NCI-H524 treated with DMSO at 0.1 percent for 48 hours (cell line): ENCODE measurements at regions not wholly inside any gene's neighbourhood (a gene's known extent, or its start where the extent isn't known, plus 50 kb on each side); places are given as distances from the start of the nearest gene placed in this dataset.
A peak's percentile ranks its signal among the peaks of the same experiment; 100 is the strongest.

Experiments
- DNase-seq: peaks from one replicate; lab custom pipeline; 2025; lab: John Stamatoyannopoulos, UW

- DNase-seq, result no peak
These were observed 483.2 kb downstream of the TLR4 start for GRCh38 chr9:118187408-118187807.

- DNase-seq, result no peak
These were observed 485.4 kb downstream of the TLR4 start for GRCh38 chr9:118189615-118190014.

- DNase-seq, result no peak
These were observed 488.6 kb downstream of the TLR4 start for GRCh38 chr9:118192807-118193206.

GRCh38 chr9:118209343-118209742, 505.1 kb downstream of the TLR4 start:
- no peak for DNase-seq

GRCh38 chr9:118215549-118215948, 511.3 kb downstream of the TLR4 start:
- no peak for DNase-seq

GRCh38 chr9:118222375-118222774, 518.2 kb downstream of the TLR4 start:
- DNase-seq, result peak; percentile 87

GRCh38 chr9:118223111-118223510, 518.9 kb downstream of the TLR4 start:
- no peak for DNase-seq

- peak; percentile 72 for DNase-seq
These were observed 526.1 kb downstream of the TLR4 start for GRCh38 chr9:118230329-118230728.

GRCh38 chr9:118236625-118237024, 532.4 kb downstream of the TLR4 start:
- DNase-seq, result no peak

- DNase-seq, result no peak
These were observed 533.9 kb downstream of the TLR4 start for GRCh38 chr9:118238139-118238538.

- no peak for DNase-seq
These were observed 547.8 kb downstream of the TLR4 start for GRCh38 chr9:118252027-118252426.

GRCh38 chr9:118262191-118262590, 558.0 kb downstream of the TLR4 start:
- no peak for DNase-seq

GRCh38 chr9:118263949-118264348, 559.7 kb downstream of the TLR4 start:
- DNase-seq, result no peak

GRCh38 chr9:118268046-118268445, 563.8 kb downstream of the TLR4 start:
- DNase-seq, result no peak

- DNase-seq, result no peak
These were observed 565.4 kb downstream of the TLR4 start for GRCh38 chr9:118269623-118270022.

GRCh38 chr9:118271331-118271730, 567.1 kb downstream of the TLR4 start:
- no peak for DNase-seq

GRCh38 chr9:118271936-118272335, 567.7 kb downstream of the TLR4 start:
- no peak for DNase-seq

- DNase-seq, result no peak
These were observed 568.8 kb downstream of the TLR4 start for GRCh38 chr9:118273048-118273447.

GRCh38 chr9:118276784-118277183, 572.6 kb downstream of the TLR4 start:
- DNase-seq, result no peak

GRCh38 chr9:118281772-118282171, 577.6 kb downstream of the TLR4 start:
- no peak for DNase-seq

GRCh38 chr9:118283488-118283887, 579.3 kb downstream of the TLR4 start:
- DNase-seq, result no peak

- peak; percentile 91 for DNase-seq
These were observed 585.9 kb downstream of the TLR4 start for GRCh38 chr9:118290116-118290515.

GRCh38 chr9:118295413-118295812, 591.2 kb downstream of the TLR4 start:
- no peak for DNase-seq

GRCh38 chr9:118302721-118303120, 598.5 kb downstream of the TLR4 start:
- no peak for DNase-seq

GRCh38 chr9:118303216-118303615, 599.0 kb downstream of the TLR4 start:
- no peak for DNase-seq
